ENCODE measurements at regions not wholly inside any gene's neighbourhood (a gene's known extent, or its start where the extent isn't known, plus 50 kb on each side); places are given as distances from the start of the nearest gene placed in this dataset.
"Not testable (repeated sequence)": the region's sequence is repeated elsewhere in the genome, so short reads cannot be mapped to it uniquely, and the experiment has no call there.

DNA sequence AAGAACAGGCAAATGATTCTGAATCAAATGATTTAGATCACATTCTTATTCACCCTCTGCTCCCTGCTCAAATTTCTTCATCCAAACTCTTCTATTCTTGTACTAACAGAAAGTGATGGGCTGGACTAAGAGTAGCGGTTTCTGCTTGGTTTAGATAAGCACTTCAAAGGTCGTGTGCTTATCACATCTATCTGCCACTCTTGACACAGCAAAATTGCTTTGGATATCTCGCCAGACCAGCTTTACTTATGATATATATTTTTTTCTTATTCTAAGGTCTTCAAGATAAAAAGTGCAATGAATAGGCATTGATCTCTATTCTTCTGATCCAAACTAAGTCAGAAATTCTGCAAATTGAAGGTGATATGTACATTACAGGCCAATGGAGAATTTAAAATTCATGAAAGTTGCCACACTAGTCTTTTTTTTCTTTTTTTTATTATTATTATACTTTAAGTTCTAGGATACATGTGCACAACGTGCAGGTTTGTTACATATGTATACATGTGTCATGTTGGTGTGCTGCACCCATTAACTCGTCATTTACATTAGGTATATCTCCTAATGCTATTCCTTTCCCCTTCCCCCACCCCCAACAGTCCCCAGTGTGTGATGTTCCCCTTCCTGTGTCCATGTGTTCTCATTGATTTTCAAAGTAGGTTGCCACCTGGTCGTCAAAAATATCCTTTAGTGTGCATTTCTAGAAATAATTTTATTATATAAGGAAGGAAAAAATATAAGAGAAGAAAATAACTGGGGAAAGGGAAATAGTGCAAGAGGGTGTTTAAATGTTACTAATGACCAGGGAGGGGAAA is 1941.0 kb upstream of the RAG2 start:
- no peak for DNase-seq

DNA sequence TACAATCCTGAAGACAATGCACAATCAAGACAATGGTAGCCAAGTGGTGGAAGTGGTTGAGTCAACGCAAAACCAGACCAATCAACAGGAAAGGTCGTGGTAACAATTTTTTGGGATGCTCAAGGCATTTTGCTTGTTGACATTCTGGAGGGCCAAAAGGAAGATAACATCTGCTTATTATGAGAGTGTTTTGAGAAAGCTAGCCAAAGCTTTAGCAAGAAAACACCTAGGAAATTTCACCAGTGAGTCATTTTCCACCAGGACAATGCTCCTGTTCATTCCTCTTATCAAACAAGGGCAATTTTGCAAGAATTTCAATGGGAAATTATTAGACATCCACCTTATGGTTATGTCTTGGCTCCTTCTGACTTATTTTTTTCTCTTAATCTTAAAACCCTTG is 1932.2 kb upstream of the RAG2 start:
- DNase-seq, result no peak

GRCh38 chr11:38524945-38525344 is 1926.9 kb upstream of the RAG2 start:
- DNase-seq, result no peak

DNA sequence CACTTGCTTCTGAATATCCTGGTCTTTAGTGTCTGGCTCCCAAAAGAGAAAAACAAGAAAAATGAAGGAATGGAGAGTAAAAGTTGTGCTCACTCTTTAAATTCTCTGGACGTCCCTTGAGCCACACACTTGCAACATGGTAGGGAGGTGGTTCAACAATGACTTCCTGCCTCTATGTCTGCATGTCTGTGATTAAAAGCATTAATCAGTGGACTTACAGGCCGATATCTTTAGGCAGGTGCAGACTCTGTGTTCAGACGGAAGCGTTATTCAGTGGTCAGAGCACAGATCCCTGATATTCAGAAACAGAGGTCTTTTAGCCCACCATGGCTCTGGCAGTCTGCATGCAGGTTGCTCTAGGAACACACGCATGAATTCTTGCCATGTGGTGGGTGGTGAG is 1920.0 kb upstream of the RAG2 start:
- DNase-seq, result no peak

DNA sequence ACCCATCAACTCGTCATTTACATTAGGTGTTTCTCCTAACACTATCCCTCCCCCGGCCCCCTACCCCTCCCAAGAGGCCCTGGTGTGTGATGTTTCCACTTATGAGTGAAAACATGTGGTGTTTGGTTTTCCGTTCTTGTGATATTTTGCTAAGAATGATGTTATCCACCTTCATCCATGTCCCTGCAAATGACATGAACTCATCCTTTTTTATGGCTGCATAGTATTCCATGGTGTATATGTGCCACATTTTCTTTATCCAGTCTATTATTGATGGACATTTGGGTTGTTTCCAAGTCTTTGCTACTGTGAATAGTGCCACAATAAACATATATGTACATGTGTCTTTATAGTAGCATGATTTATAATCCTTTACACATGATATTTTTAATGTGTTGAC is 1914.8 kb upstream of the RAG2 start:
- not testable (repeated sequence) for DNase-seq

DNA sequence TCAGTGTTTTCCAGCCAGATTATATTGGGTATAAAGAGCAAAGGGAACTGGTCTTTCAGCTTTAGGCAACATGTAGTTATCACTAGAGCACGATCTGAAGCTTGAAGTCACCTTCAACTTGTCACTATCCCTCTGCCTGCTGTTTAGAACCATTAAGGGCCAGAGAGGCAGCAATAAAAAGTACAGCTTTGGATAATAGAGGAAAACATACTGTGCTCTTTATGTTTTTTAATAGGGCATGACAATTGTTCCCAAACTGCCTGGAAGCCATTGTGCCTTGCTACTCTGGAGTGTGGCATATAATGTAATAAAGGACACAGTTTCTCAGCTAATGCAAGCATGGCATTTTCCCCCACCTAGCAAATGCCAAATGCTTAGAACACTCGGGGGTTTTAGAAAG is 1912.0 kb upstream of the RAG2 start:
- DNase-seq, result no peak

DNA sequence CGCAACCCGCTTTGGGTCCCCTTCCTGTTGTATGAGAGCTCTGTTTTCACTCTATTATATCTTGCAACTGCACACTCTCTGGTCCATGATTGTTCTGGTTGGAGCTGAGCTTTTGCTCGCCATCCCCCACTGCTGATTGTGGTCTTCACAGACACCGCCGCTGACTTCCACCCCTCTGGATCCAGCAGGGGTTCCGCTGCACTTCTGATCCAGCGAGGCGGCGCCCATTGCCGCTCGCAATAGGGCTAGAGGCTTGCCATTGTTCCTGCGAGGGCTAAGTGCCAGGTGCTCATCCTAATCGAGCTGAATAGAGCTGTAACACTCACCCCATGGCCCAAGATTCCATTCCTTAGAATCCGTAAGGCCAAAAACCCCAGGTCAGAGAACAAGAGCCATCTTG is 1905.8 kb upstream of the RAG2 start:
- no peak for DNase-seq

DNA sequence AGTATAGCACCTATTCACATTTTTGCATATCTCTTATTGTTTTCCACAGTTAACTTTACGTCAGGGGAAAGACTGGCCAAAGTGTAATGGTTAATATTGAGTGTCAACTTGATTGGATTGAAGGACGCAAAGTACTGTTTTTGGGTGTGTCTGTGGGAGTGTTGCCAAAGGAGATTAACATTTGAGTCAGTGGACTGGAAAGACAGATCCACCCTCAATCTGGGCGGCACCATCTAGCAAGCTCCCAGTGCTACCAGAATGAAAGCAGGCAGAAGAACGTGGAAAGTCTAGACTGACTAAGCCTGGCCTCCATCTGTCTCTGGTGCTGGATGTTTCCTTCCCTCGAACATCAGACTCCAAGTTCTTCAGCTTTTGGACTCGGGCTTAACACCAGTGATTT is 1900.7 kb upstream of the RAG2 start:
- no peak for DNase-seq

GRCh38 chr11:38491986-38492385 is 1894.0 kb upstream of the RAG2 start:
- no peak for DNase-seq

- no peak for DNase-seq
Observed at GRCh38 chr11:38481391-38481790, 1883.4 kb upstream of the RAG2 start.

DNA sequence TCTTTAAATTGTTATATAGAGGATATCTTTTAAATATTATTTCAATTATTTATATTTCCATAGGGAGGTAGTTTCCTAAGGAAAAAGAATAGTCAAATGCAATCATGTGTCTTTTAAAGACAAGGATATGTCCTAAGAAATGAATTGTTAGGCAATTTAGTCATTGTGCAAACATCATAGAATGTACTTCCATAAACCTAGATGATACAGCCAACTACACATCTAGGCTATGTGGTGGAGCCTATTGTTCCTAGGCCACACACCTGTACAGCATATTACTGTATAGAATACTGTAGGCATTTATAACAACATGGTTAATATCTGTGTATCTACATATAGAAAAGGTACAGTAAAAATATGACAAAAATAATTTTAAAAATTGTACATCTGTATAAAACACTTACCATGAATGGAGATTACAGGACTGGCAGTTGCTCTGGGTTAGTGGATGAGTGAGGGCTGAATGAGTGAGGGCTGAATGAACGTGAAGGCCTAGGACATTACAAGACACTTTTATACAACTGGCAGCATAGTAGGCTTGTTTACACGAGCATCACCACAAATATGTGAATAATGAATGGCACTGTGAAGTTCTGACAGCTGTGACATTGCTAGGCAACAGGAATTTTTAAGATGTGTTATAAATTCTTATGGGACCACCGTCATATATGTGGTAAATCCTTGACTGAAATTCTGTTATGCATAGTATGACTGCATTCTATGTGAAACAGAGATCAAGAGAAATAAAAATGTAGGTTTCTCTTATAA is 1879.0 kb upstream of the RAG2 start:
- DNase-seq, result no peak

- no peak for DNase-seq
Observed at GRCh38 chr11:38461751-38462150, 1863.7 kb upstream of the RAG2 start.

DNA sequence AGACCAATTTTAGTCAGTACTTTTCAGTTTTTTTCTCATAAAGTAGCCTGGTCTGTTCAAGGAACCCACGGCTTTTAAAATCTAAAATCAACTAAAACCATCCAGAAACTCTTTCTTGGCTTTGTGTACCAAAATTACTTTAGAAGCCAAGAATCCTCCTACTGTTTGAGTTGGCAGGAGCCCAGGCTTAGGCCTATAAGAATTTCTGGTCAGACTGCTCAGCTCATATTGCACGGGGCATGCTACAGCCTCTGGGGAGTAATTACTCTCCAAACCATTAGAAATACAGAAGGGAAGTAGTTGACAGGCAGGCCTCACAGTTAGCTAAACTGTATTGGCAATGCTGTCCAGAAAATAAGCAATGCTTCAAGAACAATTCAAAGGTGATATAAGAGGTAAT is 1862.9 kb upstream of the RAG2 start:
- peak; percentile 11 for DNase-seq

- DNase-seq, result no peak
Observed at GRCh38 chr11:38460429-38460828, 1862.4 kb upstream of the RAG2 start.

DNA sequence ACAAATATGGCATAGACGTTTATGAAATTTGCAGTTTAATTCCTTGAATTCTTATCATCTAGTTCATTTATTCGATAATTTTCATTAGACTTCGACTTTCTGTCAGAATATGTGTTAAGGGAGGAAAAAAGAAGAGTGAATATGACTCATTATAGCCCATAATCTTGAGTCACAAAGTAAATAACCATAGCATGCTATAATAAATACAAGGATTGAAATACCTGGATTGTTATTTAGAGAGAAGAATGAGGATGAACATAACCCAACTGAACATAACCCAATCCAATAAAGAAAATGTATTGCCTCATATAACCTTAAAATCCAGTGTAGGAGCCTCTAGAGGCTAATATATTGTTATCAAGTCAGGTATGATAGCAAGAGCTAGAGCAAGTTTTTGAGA is 1858.3 kb upstream of the RAG2 start:
- no peak for DNase-seq

- no peak for DNase-seq
Observed at GRCh38 chr11:38448284-38448683, 1850.2 kb upstream of the RAG2 start.

GRCh38 chr11:38446336-38446735 is 1848.3 kb upstream of the RAG2 start:
- DNase-seq, result no peak

- no peak for DNase-seq
Observed at GRCh38 chr11:38438091-38438490, 1840.1 kb upstream of the RAG2 start.

DNA sequence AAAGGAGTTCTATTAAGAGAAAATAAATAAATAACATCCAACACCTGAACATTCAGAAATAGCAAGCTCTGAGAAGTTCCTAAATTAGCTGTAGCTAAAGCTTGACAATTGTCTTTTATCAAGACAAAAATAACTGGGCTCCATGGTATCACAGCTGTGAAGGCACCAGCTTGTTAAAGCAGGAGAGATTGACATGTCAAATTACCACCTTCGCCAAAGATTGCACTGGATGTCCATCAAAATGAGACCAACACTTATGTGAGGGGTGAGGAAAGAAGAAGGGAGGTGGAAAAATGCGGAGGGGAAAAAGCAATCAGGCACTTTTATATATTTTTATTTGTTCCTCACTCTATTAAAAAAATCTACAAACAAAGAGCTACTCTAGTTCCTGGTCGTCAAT is 1827.5 kb upstream of the RAG2 start:
- no peak for DNase-seq

DNA sequence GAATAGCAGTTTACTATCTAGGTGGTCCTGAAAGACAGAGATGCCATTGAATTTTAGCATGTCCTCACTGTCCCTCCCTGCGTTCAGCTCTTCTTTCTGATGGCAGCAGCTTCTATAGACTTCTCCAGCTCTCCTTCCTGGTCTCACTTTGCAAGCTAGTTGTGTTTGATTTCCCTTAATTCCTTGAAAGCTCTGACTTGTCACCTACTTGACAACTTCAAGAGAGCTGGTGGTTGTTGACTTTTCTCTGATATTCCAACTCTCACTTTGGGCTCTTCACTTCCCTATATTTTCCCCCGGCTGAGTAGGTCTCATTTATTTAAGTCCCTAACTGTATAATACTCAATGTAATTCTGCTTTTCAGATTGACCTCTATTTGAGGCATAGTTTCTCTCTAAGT is 1825.0 kb upstream of the RAG2 start:
- DNase-seq, result no peak

DNA sequence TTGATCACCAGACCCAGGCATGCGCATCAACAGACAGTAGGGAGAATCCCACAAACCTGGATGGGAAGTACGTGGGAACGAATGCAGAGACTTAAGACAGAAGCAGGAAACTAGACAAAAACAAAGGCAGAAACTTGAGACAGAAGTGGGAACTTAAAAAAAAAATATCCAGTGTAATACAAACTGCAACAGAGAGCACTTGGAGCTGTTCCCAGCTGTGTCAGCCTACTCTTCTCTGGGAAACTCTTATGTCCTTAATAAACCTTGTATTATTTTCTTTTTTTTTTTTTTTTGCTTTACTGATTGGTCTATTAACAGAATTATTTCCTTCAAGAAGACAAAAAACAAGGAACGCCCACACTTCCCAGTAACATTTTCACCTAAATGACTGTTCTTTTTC is 1818.1 kb upstream of the RAG2 start:
- no peak for DNase-seq

DNA sequence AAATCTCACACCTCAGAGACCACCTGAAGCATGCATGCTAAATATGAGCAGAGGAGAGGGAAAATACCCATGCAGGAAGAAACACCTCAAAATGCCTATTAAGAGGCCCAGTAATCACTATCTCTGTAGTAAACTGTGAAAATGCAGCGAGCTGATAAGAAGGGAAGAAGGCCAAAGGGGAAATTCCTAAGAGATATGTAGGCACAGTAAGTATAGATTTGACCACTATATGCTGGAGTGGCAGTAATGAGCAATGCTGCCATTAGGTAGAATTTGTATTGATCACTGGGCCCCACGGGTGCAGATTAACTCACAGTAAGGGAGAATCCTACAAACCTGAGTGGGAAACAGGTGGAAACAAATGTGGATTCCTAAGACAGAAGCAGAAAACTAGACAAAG is 1813.1 kb upstream of the RAG2 start:
- DNase-seq, result no peak

- no peak for DNase-seq
Observed at GRCh38 chr11:38402063-38402462, 1804.0 kb upstream of the RAG2 start.

GRCh38 chr11:38392176-38392575 is 1794.1 kb upstream of the RAG2 start:
- DNase-seq, result no peak

GRCh38 chr11:38384568-38384967 is 1786.5 kb upstream of the RAG2 start:
- DNase-seq, result no peak

All from NCI-H1048 (cell line).